ENCODE measurements at regions not wholly inside any gene's neighbourhood (a gene's known extent, or its start where the extent isn't known, plus 50 kb on each side); places are given as distances from the start of the nearest gene placed in this dataset.
A peak's percentile ranks its signal among the peaks of the same experiment; 100 is the strongest.

DNA sequence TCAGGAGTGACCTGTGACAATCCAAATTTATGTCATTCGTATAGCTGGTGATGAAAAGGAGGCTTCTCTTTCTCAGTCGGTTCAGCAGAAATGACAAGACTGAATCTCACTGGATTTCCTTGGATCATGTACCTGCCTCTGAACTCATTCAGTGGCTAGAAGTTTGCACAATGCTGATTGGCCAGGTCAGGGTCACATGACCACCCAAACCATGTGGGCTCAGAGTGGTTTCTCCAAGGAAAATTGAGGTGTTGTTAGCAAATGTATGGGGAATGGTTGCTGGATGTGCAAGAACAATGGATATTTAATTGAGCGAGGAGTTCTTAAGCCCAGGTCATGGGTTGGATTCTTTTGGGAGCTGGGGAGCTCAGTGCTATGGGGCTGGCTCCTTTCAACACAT is 227.5 kb downstream of the AACS start:
- DNase-seq (ENCODE audit: low spot score), result no peak
- in situ Hi-C loops (cut with HindIII; ENCODE audit: low sequenced_read_pairs), result no loop called here

DNA sequence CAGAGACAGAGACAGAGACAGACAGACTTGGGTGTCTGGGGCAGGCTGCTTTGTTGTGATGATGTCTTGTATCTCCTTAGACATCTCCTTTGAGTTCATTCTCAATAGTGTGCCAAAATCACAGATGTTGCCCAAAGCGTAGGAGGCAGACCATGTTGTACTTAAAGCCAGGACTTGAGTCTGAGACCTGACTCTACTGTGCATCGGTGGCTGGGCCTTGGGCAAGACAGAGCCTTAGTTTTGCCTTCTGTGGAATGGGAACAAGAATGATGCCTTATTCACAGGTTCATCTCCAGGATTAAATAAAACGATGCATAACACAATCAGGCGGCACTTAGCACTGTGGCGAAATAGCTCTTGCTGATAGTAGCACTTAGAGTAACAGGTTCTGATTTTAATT is 230.3 kb downstream of the AACS start:
- DNase-seq (ENCODE audit: low spot score), result no peak
- in situ Hi-C loops (cut with HindIII; ENCODE audit: low sequenced_read_pairs), result no loop called here

DNA sequence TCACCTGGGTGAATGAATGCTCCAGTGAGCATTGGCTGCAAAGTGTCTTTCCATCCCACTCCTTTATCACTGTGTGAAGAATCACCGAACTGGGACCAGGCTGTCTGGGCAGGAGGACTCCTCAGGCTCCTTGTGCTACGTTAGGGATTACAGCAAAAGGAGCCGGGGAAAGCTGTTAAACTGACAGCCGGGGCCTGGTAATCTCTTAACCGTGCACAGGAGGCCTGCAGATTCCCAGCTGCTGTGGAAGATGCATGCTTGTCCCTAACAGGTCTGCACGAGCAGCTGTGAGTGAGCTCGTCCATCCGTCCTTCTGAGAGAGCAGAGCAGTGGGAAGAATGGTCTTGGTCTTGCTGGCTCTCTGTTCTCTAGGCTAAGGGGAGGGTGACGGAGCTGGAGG is 231.5 kb downstream of the AACS start:
- in situ Hi-C loops (cut with HindIII; ENCODE audit: low sequenced_read_pairs), result no loop called here
- DNase-seq (ENCODE audit: low spot score), result no peak

GRCh38 chr12:125299840-125300239 is 234.6 kb downstream of the AACS start:
- in situ Hi-C loops (cut with HindIII; ENCODE audit: low sequenced_read_pairs), result no loop called here
- DNase-seq (ENCODE audit: low spot score), result no peak

DNA sequence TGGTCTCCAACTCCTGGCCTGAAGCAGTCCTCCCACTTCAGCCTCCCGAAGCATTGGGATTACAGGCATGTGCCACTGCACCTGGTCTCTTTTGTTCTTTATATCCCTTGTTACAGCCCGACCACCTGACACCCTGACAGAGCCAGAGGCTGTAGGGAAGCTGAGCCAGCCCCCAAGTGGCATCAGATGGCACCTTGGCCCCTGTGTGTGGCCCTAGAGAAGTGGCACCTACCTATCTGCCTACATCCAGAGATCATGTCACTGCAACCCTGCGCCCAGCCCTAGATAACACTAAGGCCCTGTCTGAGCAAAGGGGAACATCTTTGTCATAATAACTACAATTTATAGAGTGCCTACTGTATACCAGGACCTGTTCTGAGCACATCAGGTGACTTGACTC is 235.0 kb downstream of the AACS start:
- in situ Hi-C loops (cut with HindIII; ENCODE audit: low sequenced_read_pairs), result no loop called here
- DNase-seq (ENCODE audit: low spot score), result no peak

DNA sequence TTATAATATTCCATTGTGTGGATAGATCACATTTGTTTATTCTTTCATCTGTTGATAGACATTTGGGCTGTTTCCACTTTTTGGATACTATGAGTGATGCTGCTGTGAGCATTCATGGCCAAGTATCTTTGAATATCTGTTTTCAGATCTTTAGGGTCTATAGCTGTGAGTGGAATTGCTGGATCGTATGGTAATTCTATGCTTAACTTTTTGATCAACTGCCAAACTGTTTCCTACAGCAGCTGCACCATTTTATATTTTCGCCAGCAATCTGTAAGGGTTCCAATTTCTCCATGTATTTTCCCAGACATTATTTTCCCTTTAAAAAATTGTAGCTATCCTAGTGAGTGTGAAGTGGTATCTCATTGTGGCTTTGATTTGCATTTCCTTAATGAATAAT is 238.1 kb downstream of the AACS start:
- no peak for DNase-seq (ENCODE audit: low spot score)
- in situ Hi-C loops (cut with HindIII; ENCODE audit: low sequenced_read_pairs), result no loop called here

DNA sequence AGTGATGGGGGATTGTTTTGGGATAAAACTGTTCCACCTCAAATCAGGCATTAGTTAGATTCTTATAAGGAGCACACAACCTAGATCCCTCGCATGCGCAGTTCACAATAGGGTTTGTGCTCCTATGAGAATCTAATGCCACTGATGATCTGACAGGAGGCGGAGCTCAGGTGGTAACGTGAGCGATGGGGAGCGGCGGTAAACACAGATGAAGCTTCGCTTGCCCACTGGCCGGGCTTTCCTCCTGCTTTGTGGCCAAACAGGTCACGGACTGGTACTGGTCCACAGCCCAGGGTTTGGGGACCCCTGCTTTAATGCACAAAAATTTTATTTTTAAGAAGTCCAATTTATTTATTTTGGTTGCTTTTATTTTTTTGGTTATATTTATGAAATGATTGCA is 238.8 kb downstream of the AACS start:
- in situ Hi-C loops (cut with HindIII; ENCODE audit: low sequenced_read_pairs), result no loop called here
- no peak for DNase-seq (ENCODE audit: low spot score)

GRCh38 chr12:125305231-125305630 is 240.0 kb downstream of the AACS start:
- no peak for DNase-seq (ENCODE audit: low spot score)
- in situ Hi-C loops (cut with HindIII; ENCODE audit: low sequenced_read_pairs), result no loop called here

DNA sequence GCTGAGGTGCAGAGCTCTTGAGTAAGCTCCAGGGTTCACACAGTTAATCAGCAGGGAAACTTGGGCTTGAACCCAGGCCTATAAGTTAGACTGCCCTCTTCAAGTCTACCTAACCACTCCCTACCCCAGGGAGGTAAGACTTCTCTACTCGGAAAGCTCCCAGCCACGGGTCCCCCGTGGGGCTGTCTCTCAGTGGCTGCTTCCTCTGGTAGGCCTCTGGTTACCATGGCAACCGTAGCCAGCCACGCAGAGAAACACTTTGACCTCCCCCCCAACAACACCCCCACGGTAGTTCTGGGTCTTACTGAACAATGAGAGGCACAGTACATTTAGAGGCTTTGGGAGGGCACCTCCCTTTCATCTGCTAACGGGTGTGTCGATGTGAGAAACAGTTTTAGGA is 245.2 kb downstream of the AACS start:
- in situ Hi-C loops (cut with HindIII; ENCODE audit: low sequenced_read_pairs), result no loop called here
- DNase-seq (ENCODE audit: low spot score), result no peak

DNA sequence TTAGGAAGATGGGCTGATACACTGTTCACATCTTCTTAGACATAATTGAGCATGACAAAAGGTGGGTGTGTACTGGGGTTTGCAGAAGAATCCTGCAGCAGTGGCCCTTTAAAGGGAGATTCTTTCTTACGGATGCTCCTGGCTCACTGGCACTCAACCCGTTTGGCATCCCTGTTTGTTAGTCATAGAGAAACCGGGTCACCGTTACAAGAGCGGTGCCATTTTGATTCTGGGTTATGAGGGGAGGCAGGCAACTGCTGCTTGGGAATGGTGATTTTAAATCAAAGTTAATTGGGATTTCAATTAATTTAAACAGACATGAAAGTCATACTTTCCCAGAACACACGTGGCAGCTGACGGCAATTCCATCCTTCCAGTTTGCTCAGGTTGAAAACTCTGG is 245.8 kb downstream of the AACS start:
- in situ Hi-C loops (cut with HindIII; ENCODE audit: low sequenced_read_pairs), result no loop called here
- DNase-seq (ENCODE audit: low spot score), result peak; percentile 47

DNA sequence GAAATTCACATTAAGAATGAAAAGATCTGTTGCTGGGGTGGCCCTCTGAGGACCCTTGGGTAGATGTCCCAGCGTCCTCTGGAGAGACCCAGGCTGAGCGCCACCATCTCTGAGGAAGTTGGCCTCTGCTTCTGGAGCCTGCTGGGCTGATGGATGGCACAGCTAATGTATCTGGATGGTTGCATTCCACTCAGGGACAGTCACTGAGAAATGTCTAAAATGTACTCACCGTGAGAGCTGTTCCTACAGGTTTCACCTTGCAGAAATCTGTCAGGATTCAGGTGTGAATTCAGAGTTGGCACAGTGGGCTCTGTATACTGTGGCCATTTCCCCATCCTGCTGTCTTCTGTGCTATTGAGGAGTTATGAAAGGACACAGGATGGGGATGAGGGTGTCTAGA is 247.2 kb downstream of the AACS start:
- peak; percentile 64 for DNase-seq (ENCODE audit: low spot score)
- in situ Hi-C loops (cut with HindIII; ENCODE audit: low sequenced_read_pairs), result no loop called here

DNA sequence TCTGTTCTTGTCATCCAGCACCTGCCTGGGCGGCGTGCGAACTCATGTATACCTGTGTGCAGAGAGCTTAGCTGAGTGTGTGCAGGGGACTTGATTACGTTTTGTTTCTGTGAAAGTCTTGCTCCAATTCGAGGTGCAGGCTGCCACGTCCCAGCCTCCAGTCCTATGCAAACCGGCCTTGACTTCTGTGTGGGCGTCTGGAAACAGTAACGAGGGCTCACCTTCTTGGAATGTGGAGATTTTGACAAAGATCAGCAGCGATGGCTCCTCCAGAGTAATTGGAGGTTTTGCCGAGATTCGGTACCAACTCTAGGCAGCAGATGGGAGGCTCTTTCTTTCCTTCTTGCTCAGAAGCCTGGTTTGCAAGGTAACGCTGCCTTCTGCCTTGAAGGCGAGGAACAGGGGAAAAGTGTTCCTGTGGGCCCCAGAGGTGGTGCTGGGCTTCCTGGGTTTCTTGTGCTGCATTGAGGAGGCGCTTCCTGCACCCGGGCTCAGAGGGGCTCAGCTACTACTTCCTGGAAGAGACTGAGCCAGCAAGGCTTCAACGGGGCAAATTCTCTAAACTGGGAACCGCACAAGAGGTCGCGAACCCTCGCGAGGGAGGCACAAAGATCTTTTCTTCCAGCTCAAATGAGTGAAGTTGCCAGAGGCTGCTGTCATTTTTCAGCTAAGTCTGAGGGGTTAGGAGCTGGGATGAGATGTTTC is 249.0 kb downstream of the AACS start:
- DNase-seq (ENCODE audit: low spot score), result no peak
- in situ Hi-C loops (cut with HindIII; ENCODE audit: low sequenced_read_pairs), result no loop called here

- no peak for DNase-seq (ENCODE audit: low spot score)
- in situ Hi-C loops (cut with HindIII; ENCODE audit: low sequenced_read_pairs), result no loop called here
Observed at GRCh38 chr12:125315771-125316170, 250.5 kb downstream of the AACS start.

DNA sequence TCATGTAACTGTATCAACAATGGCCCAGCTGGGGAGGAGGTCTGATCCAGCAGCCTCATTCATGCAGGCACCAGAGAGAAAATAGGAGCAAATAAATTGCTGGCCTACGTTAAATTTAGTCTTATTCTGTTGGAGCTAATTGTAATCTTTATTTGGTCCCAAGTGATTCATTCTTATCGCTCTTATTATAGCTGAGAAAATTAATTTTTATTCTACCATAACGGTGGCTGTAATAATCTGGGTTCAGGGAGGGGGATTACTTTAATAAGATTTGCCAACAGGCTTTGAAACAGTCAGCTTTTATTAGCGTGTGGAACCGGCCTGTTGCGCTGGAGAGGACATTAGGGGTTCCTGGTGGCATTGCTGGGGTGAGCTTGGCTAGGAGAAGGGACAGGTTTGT is 254.9 kb downstream of the AACS start:
- in situ Hi-C loops (cut with HindIII; ENCODE audit: low sequenced_read_pairs), result no loop called here
- DNase-seq (ENCODE audit: low spot score), result no peak

- in situ Hi-C loops (cut with HindIII; ENCODE audit: low sequenced_read_pairs), result no loop called here
- no peak for DNase-seq (ENCODE audit: low spot score)
Observed at GRCh38 chr12:125324861-125325490, 259.7 kb downstream of the AACS start.

DNA sequence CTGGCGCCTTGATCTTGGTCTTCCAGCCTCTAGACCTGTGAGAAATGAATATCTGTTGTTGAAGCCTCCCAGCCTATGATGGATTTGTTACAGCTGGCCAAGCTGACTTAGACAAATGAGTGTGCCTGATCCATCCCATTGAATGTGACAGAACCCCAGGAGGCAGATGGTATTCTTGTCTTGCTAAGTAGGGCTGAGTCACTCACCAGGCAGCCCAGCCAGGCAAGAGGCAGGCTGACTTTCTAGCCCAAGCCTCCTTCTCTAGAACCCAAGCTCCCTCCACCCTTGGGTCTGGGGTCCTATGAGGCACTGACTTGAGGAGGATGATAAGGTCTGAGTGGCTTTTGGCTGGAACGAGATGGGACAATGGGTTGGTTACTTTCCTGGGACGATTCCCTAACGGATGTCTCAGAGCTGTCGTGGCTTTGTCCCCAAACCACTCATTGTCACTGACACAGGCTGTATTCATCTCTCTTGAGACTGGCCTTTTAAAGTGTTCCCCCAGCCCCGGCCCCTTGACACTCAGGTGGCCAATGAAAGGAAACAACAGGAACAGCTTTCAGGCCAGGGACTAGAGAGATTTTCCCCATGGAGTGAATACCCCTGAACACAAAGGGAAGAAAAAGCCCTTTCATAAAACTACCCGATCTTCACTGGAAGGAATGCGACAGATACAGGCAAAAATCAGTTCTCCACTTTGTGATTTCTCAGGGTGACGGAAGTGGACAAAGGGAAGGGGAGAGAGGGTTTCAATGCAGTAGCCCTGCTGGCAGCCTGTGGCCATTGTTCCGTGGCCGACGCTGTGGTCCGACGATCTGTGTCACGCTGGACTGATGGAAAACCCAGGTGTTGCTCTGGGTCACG is 264.2 kb downstream of the AACS start:
- in situ Hi-C loops (cut with HindIII; ENCODE audit: low sequenced_read_pairs), result no loop called here
- no peak for DNase-seq (ENCODE audit: low spot score)

DNA sequence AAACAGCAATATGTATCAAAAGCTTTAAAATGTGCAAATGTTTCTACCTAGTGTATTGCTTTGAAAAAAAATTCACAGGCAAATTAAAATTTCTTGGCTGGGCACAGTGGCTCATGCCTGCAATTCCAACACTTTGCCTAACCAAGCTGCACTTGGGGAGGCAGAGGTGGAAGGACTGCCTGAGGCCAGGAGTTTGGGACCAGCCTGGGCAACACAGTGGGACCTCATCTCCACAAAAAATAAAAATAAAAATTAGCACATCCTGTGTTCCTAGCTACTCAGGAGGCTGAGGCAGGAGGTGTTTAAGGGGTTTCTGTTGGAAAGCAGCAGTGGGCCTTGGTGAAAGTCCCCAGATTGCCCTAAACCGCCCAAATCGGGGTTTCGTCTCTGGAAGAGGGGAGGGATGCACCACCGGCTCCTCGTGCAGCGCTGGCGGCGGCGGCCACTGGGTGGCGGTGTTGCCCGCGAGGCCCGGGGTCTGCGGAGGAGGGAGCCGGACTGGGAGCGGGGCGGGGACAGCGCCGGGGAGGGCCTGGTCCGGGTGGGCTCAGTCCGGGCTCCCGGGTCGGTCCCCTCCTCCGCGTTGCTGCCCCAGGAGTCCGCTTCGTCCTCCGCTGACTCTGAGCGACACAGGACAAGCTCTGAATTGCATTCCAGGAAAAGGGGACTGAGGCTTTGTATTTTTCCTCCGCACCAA is 265.6 kb downstream of the AACS start:
- in situ Hi-C loops (cut with HindIII; ENCODE audit: low sequenced_read_pairs), result no loop called here
- DNase-seq (ENCODE audit: low spot score), result peak; percentile 50

GRCh38 chr12:125331342-125332052 is 266.3 kb downstream of the AACS start:
- in situ Hi-C loops (cut with HindIII; ENCODE audit: low sequenced_read_pairs), result no loop called here

DNA sequence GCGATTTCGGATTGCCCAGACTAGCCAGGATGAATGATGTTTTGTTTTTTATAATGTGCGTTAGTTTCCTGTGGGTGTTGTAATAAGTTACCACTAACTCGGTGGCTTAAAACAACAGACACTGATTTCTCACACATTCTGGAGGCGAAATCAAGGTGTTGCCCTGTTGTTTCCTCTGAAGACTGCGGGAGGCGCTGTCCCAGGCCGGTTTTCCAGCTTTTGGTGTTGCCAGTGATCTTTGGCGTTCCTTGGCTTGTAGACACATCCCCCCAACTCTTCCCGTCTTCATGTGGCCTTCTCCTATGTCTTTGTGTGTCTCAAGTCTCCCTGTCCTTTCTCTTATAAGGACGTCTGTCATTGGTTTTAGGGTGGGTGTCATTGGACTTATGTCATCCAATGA is 267.7 kb downstream of the AACS start:
- DNase-seq (ENCODE audit: low spot score), result no peak
- in situ Hi-C loops (cut with HindIII; ENCODE audit: low sequenced_read_pairs), result no loop called here

More at GRCh38 chr12:125331342-125332052, 266.3 kb downstream of the AACS start:
- DNase-seq (ENCODE audit: low spot score), result peak; percentile 9

Measured in G401 (cell line).